MG63 (cell line): ENCODE measurements at regions not wholly inside any gene's neighbourhood (a gene's known extent, or its start where the extent isn't known, plus 50 kb on each side); places are given as distances from the start of the nearest gene placed in this dataset.

Experiments
- DNase-seq: peaks from one replicate; pipeline ENCODE4 v3.0.0-alpha.2; 2020
- H3K27me3 ChIP-seq: fragments of 250-450 bp; sonication (Bioruptor Pico); 2 replicates; pipeline ENCODE4 v1.5.1; 2020; ENCODE audit warnings: mild to moderate bottlenecking, moderate library complexity
- H3K36me3 ChIP-seq: fragments of 250-450 bp; sonication (Bioruptor Pico); 2 replicates; pipeline ENCODE4 v1.5.1; 2020; ENCODE audit warnings: mild to moderate bottlenecking, moderate library complexity
- H3K4me3 ChIP-seq: fragments of 250-450 bp; sonication (Bioruptor Pico); 2 replicates; pipeline ENCODE4 v1.5.1; 2020; ENCODE audit warnings: mild to moderate bottlenecking, moderate library complexity
- H3K9me3 ChIP-seq: fragments of 250-450 bp; sonication (Bioruptor Pico); 2 replicates; pipeline ENCODE4 v1.5.1; 2020; ENCODE audit warnings: mild to moderate bottlenecking, moderate library complexity

DNA sequence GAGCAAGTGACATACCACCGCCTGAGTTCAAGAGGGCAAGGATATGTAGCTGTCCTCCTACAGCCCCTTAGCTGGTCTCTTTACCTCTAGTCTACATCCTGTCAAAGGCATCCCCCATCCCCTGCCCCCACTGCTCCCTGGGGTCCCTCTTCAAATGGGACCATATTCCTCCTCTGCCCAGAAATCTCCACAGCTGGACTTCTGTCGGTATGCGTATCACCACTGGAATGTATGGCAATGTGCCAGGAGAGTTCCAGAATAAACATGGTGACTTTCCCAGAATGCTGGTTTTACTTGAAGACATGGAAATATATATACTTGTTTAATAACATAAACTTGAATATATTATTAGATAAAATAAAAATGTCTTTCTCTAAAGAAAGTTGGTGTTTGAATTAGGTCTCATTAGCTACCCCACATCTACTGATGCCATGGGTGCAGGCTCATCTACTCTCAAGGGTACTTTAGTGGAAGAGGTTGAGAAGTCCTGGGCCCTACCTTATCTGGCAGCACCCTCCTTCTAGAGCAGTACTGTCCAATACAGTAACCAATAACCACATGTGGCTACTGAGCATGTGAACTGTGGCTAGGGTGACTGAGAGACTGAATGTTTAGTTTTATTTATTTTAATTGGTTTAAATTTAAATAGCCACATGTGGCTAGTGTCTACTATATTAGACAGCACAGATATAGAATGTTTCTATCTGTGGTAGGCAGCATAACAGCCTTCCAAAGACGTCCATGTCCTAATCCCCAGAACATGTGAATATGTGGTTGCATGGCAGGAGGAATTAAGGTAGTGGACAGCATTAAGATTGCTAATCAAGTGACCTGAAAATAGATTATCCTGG lies 181.7 kb upstream of the SLC30A5 start:
- H3K27me3 ChIP-seq, result no peaks in the 10 kb centered on the region
- H3K4me3 ChIP-seq, result no peak overlapping the region
- H3K9me3 ChIP-seq, result no peaks in the 10 kb centered on the region; the same call in 1 of the 2 replicates
- no peaks in the 10 kb centered on the region for H3K36me3 ChIP-seq
- peak; percentile 7 for DNase-seq

DNA sequence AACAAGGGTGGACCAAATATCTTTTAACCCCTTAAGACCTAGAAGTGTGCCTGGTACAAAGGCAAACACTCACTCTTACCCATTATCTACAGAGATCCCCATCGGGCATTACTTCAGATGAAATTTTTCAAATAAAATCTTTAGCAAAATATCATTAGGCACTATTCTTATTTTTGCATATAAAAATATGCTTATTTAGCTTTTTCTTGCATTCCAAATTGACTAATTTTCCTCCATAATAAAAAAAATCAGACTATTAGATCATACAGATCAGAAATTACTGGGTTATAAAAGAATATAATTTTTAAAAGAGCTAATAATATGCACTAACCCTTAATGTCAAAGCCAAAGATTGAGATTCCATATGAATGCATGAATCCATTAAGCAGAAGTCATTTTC lies 178.7 kb upstream of the SLC30A5 start:
- H3K27me3 ChIP-seq, result no peaks in the 10 kb centered on the region
- H3K4me3 ChIP-seq, result no peak overlapping the region
- no peaks in the 10 kb centered on the region for H3K36me3 ChIP-seq
- DNase-seq, result no peak
- no peaks in the 10 kb centered on the region; the same call in 1 of the 2 replicates for H3K9me3 ChIP-seq

DNA sequence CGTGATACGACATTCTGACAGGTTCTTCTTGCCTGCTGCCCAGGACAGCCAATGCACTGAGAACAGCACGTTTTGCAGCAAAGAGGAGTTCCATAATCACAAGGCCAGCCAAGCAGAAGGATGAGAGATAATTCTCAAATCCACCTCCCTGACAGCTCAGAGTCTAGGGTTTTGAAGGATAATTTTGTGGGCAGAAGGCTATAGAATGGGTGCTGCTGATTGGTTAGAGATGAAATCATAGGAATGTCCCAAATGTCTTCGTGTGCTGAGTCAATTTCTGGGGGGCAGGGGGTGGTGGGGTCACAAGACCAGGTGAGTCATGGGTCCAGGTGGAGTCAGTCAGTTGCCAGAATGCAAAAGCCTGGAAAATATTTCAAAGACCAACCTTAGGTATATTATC lies 175.5 kb upstream of the SLC30A5 start:
- Histone ChIP-seq H3K27me3 (no peaks in the 10 kb centered on the region), H3K9me3 (no peaks in the 10 kb centered on the region; the same call in 1 of the 2 replicates), H3K4me3 (no peak overlapping the region), H3K36me3 (no peaks in the 10 kb centered on the region)
- no peak for DNase-seq

DNA sequence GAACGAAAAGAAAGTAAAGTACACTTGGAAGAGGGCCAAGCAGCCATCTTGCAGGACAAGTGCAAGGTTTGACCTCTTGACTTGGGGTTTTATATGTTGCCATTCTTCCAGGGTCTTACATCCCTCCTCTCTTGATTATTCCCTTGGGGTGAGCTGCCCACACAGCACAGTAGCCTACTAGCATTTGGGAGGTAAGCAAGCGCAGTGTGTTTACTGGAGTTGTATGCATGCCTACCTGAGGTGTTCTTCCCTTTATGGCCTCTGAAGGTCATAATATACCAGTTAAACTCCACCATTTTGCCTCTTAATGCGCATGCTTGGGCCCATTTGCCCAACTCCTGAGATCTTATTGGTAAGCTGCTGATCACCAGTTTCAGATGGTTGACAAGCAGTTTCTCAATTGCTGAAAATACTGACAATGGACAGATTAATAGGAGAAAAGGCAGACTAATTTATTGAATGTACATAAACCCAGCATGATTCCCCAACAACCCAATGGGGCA lies 173.8 kb upstream of the SLC30A5 start:
- no peak for DNase-seq
- Histone ChIP-seq H3K9me3 (no peaks in the 10 kb centered on the region; the same call in 1 of the 2 replicates), H3K4me3 (no peak overlapping the region), H3K27me3 (no peaks in the 10 kb centered on the region), H3K36me3 (no peaks in the 10 kb centered on the region)

DNA sequence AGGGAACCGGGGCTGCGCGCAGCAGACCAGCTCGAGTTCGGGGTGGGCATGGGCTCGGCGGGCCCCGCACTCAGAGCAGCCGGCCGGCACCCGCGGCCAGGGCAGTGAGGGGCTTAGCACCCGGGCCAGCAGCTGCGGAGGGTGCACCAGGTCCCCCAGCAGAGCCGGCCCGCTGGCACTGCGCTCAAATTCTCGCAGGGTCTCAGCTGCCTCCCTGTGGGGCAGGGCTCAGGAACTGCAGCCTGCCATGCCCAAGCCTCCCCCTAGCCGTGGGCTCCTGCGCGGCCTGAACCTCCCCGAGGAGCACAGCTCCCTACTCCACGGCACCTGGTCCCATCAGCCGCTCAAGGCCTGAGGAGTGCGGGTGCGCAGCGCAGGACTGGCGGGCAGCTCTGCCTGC lies 172.9 kb upstream of the SLC30A5 start:
- Histone ChIP-seq H3K27me3 (no peaks in the 10 kb centered on the region), H3K9me3 (no peaks in the 10 kb centered on the region; the same call in 1 of the 2 replicates), H3K4me3 (no peak overlapping the region), H3K36me3 (no peaks in the 10 kb centered on the region)
- DNase-seq, result no peak

DNA sequence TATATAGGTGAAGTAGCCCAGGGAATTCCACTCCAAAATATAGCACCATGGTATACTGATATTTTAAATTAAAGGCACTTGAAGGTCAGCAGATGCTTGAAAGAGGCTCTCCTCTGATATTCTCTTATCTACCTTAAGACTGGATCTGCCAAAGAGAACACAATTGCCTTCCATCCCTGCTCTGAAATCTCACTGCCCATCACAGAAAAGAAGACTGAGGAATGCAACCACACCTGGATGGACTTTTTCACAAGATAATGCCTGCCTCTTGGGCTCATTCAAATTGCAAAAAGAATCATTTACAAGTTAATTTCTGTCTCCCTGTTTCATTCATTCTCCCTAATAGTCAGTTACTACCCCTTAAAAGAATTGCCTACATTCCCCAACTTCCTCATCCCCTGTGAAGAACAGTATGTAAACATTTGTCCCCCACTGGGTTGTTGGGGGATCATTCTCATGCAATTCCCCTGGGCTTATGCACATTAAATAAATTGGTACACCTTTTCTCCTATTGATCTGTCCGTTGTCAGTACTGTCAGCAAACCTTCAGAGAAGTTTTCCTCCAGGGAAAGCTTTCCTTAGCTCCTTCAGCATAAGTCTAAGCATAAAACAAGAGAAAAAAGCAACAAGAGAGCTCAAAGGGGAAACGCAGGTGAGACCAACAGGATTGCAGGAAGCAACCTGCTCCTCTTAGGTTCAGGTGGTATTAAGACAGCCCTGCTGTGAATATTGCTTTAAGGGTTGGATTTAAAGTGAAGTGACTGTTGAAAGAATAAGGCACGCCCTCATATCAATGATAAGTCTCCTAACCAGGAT lies 171.4 kb upstream of the SLC30A5 start:
- Histone ChIP-seq H3K36me3 (no peaks in the 10 kb centered on the region), H3K9me3 (no peaks in the 10 kb centered on the region; the same call in 1 of the 2 replicates), H3K27me3 (no peaks in the 10 kb centered on the region), H3K4me3 (no peak overlapping the region)
- DNase-seq, result no peak

DNA sequence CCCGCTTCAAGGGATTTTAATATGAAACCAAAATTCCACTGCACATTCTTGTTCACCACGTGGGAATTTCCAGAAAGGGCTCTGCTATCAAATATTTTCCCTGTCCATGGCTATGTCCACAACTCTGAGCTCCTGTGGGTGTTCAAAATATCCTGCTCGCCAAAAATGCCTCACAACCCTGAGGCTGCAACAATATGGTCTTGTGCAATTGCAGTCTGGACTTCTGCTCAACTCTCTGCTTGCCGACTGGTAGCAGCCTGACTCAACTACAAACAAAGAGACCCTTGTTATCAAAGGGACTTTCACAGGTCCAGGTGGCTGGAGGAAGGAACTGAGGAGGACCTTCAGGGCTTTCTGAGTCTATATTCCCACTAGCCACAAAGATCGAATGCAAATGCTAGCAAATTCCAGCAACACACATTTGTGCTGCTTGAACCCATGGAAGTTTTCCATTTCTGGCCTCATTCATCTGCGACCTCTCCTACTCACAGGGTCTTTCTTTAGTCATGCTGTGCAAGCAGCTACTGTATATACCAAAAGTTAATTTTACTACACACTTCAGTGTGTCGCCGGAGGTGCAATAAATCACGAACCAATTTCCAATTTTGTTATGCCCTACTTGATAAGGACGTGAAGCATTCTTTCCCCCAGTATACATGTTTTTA lies 169.2 kb upstream of the SLC30A5 start:
- H3K9me3 ChIP-seq, result no peaks in the 10 kb centered on the region
- no peaks in the 10 kb centered on the region for H3K36me3 ChIP-seq
- DNase-seq, result no peak
- no peak overlapping the region for H3K4me3 ChIP-seq
- H3K27me3 ChIP-seq, result no peaks in the 10 kb centered on the region

DNA sequence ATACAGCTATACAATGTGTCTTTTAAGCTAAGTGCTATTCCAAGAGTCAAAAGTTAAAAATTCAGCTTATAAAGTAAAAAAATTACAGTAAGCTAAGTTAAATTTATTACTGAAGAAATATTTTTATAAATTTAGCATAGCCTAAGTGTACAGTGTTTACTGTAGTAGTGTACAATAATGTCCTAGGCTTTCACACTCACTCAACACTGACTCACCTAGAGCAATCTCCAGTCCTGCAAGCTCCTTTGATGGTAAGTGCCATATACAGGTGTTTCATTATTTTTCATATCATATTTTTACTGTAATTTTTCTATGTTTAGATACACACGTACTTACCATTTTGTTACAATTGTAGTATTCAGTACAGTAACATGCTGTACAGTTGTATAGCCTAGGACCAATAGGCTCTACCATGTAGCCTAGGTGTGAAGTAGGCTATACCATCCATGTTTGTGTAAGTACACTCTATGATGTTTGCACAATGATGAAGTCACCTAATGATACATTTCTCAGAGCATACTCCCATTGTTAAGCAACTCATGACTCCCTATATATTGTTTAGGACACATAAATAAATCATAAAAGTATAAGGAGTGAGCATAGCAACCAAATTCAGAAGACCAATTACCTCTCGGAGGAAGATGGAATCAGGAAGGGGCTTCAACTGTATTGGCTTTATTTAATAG lies 165.1 kb upstream of the SLC30A5 start:
- no peaks in the 10 kb centered on the region for H3K27me3 ChIP-seq
- no peak overlapping the region for H3K4me3 ChIP-seq
- no peak for DNase-seq
- H3K9me3 ChIP-seq, result peaks cover 3% of the 10 kb centered on the region; the same call in 1 of the 2 replicates
- H3K36me3 ChIP-seq, result no peaks in the 10 kb centered on the region

DNA sequence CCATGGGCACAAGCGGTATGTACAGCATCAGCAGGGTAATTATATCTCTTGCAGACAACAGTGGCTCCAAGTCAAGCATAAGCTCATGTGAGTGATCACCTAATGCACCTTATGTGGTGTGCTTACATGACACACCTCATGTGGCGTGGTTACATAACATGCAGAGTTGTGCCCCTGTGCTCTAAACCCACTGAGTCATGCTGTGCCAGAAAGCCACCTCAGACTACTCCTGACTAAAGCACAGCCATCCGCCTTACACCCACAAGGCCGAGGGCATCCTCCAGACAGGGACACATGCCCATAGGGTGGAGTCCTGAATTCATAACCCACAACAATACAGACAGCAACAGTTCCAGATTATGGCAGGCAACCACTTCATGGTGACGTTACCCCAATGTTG lies 163.7 kb upstream of the SLC30A5 start:
- H3K36me3 ChIP-seq, result no peaks in the 10 kb centered on the region
- DNase-seq, result no peak
- no peaks in the 10 kb centered on the region for H3K27me3 ChIP-seq
- peaks cover 3% of the 10 kb centered on the region; the same call in 1 of the 2 replicates for H3K9me3 ChIP-seq
- no peak overlapping the region for H3K4me3 ChIP-seq

DNA sequence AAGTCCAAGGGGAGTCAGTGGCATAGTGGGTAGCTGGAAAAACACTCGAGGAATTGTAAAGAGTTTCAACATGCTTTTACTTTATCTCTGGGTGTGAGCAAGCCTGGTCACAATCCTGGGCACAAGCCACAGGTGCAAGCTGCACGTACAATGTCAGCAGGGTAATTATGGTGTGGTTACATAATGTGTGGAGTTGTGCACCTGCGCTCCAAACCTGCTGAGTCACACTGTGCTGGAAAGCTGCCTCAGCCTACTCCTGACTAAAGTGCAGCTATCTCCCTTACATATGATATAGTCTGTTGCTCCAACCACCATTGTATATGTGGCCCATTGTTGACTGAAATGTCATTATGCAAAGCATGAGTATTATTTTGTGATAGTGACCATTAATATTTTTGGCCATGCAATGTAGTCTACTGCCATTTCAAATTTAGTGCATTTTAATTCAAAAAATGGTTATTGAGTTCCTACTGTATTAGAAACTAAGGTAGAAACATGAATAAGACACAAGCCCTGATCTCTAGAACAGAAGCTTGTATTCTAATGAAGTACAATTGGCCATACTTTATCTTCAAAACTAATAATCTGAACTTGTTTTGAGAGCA lies 160.9 kb upstream of the SLC30A5 start:
- DNase-seq, result no peak
- Histone ChIP-seq H3K9me3 (peaks cover 3% of the 10 kb centered on the region; the same call in 1 of the 2 replicates), H3K36me3 (no peaks in the 10 kb centered on the region)

DNA sequence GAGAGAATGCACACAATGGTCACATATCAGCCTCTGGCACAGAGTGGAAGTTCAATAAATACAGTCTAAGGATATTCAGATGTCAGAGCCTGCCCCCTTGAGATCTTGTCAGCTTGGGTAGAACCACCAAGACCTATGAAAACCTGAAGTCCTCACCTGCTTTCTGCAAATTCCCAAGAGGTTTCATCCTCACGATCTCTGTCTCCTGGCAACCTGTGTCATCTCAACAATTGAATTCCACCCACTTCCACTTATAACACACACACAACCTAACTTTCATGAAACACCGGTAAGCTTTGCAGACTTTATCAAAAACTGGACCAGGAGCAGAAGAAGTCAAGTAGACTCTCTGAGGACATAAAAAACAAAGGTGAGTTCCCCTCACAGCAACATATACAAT lies 151.6 kb upstream of the SLC30A5 start:
- Histone ChIP-seq H3K36me3 (no peaks in the 10 kb centered on the region), H3K27me3 (0 out of 2 replicates have a peak, but pooled peaks cover under 1% of the 10 kb centered on the region), H3K9me3 (no peaks in the 10 kb centered on the region), H3K4me3 (no peak overlapping the region)
- DNase-seq, result no peak

More for the DNA sequence above, 160.9 kb upstream of the SLC30A5 start:
- no peak overlapping the region for H3K4me3 ChIP-seq
- no peaks in the 10 kb centered on the region for H3K27me3 ChIP-seq

DNA sequence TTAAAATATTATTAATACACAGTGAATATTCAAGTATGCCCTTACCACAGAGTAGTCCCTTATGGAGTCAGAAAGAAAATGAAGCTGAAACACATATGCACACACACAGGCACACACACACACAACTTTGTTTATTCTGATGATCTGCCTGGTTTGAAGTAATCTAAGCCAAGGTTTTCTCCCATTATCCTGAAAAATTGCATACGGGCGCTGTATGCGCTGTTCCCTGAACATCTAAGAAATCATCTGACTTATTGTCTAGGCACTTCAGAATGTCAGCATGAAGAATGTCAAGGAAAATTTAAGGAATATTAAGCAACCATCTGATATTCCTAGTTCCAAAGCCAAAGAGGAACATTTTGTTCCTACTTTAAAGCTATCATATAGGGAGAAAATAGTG lies 147.1 kb upstream of the SLC30A5 start:
- H3K36me3 ChIP-seq, result no peaks in the 10 kb centered on the region
- no peak for DNase-seq

DNA sequence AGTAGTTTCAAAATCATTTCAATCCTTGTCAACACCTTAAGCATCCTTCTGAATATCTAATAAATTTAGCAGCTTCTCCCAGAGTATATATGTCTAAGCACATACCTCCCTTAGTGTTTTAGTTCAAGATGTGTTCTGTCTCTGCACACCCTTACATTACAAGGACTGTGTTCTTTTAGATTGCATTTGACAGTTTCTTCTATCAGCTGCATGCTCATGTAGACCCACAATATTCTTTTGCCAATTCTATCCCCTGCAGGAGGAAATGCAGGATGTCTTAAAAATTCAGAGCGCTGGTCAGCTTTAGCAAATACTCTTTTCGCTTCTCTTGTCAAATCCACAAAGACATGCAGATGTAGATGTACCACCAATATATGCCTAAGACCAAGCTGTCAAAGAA lies 145.8 kb upstream of the SLC30A5 start:
- H3K4me3 ChIP-seq, result no peak overlapping the region

More for the DNA sequence above, 147.1 kb upstream of the SLC30A5 start:
- H3K4me3 ChIP-seq, result no peak overlapping the region
- peaks cover 8% of the 10 kb centered on the region; the same call in 1 of the 2 replicates for H3K27me3 ChIP-seq
- H3K9me3 ChIP-seq, result no peaks in the 10 kb centered on the region

DNA sequence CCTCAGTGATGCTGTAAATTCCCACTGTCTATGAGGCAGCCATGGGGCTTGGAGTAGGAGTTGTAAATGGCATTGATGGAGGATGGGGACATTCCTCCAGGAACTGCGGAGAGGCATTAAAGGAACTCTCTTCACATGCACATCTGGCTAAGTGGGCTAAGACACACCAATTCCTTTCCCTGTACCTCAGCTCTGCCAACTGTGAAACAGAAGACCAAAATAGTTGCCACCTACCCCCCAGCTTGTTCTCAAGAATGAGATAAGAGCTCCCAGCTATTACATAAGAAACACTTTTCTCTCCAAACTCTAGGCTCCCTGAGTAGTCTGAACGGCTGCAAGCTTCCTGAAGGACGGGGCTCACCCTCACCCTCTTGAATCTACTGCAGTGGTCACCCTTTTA lies 144.6 kb upstream of the SLC30A5 start:
- peaks cover 8% of the 10 kb centered on the region; the same call in 1 of the 2 replicates for H3K27me3 ChIP-seq
- no peak for DNase-seq
- H3K9me3 ChIP-seq, result no peaks in the 10 kb centered on the region
- H3K4me3 ChIP-seq, result no peak overlapping the region
- H3K36me3 ChIP-seq, result no peaks in the 10 kb centered on the region

More for the DNA sequence above, 145.8 kb upstream of the SLC30A5 start:
- Histone ChIP-seq H3K27me3 (peaks cover 8% of the 10 kb centered on the region; the same call in 1 of the 2 replicates), H3K36me3 (no peaks in the 10 kb centered on the region), H3K9me3 (no peaks in the 10 kb centered on the region)
- DNase-seq, result no peak

DNA sequence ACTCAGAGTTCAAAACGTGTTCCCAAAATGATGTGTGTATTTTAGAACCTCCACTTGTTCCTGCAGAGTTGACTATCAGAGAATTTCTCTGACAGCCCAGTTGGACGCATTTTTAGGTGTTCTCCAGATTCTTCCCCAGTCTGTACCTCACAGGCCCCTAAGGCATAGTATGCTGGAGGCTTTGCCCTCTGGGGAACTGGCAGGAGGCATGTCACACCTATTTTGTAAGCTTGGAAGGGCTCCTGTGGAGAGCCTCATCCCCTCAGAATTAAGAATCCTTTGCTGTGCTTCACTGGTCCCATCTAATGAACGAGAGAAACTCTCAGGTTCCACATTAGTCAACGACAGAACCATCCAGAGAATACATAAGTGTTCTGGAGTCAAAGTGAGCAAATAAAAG lies 144.1 kb upstream of the SLC30A5 start:
- Histone ChIP-seq H3K4me3 (no peak overlapping the region), H3K36me3 (no peaks in the 10 kb centered on the region), H3K9me3 (no peaks in the 10 kb centered on the region), H3K27me3 (peaks cover 8% of the 10 kb centered on the region; the same call in 1 of the 2 replicates)
- no peak for DNase-seq

DNA sequence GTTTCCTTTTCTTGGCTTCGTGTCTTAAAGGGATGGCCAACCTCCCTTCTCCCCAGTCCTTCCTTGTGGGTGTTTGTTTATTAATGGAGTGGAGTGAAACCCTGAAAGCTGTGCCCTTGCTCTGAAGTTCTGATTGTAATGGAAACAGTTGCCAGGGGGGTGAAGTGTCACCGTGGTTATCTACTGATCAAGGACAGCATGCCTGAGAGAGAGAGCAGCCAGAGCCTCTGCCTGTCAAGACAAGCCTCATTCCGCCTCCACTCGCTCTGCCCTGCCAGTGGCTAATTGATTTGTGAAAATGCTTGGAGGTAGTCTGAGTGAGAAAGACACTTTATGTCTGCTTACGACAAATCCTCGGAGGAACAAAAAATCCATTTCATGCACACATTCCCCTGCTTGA lies 143.7 kb upstream of the SLC30A5 start:
- Histone ChIP-seq H3K27me3 (peaks cover 8% of the 10 kb centered on the region; the same call in 1 of the 2 replicates), H3K9me3 (no peaks in the 10 kb centered on the region), H3K4me3 (no peak overlapping the region), H3K36me3 (no peaks in the 10 kb centered on the region)
- DNase-seq, result no peak
